ENCODE measurements at regions not wholly inside any gene's neighbourhood (a gene's known extent, or its start where the extent isn't known, plus 50 kb on each side); places are given as distances from the start of the nearest gene placed in this dataset.
"Not testable (repeated sequence)": the region's sequence is repeated elsewhere in the genome, so short reads cannot be mapped to it uniquely, and the experiment has no call there.

DNA sequence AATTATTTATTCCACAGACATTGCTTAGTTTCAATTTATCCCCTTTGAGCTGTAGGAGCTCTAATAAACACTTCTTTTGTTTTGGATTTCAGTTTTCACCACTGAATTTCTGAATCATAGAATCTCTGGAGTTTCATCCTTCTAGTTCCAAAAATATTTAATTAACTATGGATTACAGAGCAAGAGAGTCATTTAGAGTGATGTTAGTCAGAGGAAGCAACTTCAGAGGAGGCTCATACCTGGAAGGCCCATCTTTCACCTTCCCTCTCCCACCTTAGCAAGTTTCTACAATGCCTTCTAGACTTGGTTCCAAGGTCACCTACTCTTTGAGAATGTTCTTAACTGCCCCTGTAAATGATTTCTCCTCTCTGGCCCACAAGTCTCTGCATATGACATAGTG lies 353.2 kb downstream of the SPRY2 start:
- no peak for DNase-seq (ENCODE audit: low read depth)

DNA sequence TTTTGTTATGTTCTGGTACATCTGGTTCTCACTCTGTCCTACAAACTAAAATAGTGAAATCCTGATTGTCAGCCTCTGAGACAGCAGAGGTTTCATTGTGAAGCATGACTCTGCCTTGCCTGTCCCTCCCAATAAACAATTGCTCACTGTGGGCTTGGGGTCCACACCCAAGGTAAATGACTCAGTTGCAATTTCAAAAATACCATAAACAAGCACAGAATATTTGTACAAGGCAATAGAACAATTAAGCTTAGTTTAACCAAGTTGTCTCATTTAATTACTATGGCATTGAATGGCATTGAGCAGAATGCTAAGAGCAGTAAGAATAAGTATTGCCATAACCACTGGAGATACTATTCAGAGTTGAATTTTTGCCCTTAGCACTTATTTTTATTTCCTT lies 353.6 kb downstream of the SPRY2 start:
- DNase-seq (ENCODE audit: low read depth) = no peak

DNA sequence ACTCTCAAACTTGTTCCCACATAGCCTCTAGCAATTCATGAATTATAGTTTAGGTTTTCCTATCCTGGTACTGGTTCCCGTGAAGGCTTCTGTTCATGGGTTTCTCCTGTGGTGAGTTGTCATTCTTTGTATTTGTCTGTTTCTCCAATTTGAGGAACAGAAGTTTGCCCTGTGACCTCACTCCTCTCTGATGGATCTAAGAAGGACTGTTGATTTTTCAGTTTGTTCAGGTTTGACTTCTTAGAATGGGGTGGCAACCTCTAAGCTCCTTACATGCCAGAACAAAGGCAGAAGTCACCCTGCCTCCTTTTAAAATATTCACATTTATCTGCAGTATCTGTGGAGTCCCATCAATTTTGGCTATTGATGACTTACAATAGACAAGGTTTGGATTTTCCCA lies 354.0 kb downstream of the SPRY2 start:
- no peak for DNase-seq (ENCODE audit: low read depth)

DNA sequence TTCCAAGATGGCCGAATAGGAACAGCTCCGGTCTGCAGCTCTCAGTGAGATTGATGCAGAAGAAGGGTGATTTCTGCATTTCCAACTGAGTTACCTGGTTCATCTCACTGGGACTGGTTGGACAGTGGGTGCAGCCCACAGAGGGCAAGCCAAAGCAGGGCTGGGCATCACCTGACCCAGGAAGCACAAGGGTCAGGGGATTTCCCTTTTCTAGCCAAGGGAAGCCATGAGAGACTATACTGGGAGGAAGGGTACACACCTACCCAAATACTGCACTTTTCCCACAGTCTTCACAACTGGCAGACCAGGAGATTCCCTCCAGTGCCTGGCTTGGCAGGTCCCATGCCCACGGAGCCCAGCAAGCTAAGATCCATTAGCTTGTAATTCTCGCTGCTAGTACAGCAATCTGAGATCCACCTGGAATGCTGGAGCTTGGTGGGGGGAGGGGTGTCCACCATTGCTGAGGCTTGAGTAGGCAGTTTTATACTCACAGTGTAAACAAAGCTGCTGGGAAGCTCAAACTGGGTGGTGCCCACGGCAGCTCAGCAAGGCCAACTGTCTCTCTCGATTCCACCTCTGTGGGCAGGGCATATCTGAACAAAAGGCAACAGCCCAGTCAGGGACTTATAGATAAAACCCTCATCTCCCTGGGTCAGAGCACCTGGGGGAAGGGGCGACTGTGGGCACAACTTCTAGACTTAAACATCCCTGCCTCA lies 365.8 kb downstream of the SPRY2 start:
- DNase-seq (ENCODE audit: low read depth) = peak; percentile 10

DNA sequence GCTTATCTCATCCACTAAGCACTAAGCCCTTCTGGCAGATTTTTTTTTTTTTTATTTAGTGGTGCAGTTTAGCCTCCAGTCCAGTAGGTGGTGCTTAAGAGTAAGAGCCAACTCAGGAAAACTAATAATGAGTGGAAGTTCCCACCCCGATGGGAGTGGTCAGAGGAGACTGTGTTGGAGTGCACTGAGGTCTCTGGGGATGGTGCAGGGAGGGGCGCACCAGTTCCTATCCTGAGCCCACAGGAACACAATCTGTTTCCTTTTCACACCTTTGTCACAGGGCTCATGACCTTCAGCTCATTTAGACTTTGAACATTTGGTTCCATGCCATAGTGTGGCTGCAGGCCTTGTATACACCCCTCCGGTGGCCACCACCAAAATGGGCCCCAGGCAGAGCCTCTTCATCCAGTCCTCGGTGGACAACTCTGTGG lies 367.4 kb downstream of the SPRY2 start:
- DNase-seq (ENCODE audit: low read depth) = no peak

DNA sequence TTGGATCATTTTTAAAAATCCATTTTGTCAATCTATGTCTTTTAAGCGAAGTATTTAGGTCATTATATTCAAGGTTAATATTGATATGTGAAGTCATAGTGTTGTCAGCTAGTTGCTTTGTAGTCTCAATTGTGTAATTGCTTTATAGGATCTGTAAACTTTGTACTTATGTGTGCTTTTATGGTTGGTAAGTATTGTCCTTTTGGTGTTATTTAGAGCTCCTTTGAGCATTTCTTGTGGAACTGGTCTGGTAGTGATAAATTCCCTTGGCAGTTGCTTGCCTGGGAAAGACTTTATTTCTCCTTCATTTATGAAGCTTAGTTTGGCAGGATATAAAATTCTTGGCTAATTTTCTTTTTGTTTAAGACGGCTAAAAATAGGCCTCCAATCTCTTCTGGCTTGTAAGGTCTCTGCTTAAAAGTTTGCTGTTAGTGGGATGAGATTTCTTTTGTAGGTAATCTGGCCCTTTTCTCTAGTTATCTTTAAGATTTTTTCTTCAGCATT lies 368.8 kb downstream of the SPRY2 start:
- no peak for DNase-seq (ENCODE audit: low read depth)

DNA sequence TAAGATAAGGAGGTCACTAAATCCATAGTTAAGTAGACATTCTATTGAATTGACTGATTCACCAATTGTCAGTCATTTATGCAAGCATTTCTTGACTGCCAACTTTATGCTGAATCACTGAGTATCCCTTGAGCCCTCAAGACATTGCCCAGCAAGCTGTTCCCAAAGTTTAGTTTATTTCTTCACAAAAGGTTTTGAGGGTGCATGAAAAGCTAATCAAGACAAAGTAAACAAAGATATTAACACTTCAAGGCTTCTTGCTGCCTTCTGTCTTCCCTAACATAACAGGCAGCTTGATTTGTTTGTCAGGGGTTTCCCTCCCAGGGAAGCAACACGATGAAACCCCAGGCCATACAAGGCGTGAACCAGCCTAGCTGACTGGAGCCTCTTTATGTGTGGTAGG lies 374.4 kb downstream of the SPRY2 start:
- DNase-seq (ENCODE audit: low read depth) = peak; percentile 63

DNA sequence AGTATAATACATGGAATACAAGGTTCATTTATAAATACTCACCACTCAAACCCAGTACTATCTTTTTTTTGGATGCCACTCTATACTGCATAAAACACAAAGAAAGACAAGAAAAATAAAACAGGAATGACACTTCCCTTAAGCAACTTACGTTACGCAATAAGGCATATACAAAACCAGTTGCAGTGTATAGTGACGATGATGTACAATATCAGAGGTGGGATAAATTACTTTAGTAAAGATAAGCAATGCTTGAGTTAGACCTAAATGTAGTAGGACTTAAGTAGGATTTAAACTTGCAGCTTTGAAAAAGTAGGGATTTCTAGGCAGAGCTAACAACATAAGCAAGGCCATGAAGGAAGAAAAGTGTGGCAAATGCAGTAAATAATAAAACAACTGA lies 374.9 kb downstream of the SPRY2 start:
- no peak for DNase-seq (ENCODE audit: low read depth)

DNA sequence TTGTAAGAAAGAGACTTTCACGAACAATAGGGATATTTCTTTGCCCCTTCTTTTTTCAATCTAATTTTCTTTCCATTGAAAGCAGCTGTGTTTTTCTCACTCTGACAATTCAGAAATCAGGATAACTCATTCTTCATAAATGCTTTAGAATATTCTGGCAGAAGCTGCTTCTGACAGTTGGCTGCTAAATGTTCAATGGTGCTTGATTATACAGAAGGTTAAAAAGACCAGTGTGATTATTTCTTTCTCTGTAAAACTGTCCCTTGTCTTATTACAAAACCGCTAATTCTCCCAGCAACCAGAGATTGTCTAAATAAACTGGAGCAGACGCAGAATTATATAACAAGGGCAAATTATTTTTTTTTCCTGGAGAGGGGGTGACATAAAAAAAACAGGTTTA lies 394.4 kb downstream of the SPRY2 start:
- DNase-seq (ENCODE audit: low read depth) = no peak

DNA sequence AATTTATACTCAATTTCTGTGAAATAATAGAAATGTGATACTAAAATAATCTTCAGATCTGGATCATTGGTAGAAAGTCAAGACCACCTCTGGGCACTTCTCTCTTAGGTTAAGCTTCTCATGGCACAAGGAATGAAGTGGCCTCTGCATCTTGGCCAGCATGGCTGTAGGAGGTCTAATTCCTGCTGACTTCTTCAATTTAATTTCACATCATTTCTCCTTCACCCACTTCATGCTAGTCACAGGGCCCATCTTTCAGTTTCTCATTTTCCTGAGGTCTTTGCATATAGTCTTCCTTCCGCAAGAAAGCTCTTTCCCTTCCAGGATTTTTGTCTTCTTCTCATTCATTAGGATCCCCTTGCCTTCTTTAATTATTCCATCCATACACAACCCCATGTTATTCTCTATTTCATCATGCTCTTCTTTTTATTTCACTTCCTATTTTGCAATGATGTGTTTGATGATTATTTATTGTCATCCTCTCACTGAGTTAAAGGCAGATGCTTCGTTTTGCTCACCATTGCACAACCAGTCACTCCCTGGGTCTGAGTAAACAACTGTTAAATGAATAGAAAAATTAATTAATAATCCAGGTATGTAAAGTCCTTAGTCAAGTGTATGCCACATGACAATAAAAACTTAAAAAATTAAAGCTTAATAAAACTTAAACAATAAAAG lies 397.4 kb downstream of the SPRY2 start:
- no peak for DNase-seq (ENCODE audit: low read depth)

DNA sequence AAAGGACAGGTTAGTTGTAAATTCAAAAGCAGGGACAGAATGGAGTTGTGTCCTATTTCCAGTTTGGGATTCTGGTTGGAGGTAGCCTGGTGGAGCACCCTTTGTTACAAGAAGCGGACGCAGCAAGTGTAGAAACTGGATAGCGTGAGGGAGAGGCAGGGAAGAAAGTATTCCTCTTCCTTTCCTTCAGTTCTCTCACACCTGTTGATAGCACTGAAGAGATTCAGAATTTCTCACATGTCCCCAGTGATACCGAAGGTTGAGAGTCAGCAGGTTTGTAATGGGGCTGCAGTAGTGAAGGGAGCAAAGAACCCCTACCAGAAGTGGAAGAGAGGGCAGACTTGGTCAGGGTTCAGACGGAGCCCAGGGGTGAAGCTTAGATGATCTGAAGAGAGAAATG lies 399.2 kb downstream of the SPRY2 start:
- no peak for DNase-seq (ENCODE audit: low read depth)

DNA sequence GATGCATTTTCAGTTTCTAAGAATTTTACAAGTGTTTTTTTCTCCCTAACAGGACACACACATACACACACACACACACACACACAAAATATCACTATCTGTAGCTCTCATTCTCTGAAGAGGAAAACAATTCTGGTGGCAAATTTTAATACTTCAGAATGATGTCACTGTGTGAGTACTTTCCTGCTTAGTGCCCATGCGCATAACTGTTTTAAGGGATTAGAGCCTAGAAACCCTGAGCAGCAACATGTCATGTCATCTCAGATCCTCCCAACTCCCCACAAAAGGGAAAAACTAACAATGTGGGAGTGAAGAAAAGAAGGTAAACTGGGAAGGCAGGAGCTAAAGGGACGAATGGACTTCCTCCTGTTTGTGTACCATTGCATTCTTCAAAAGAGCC lies 401.2 kb downstream of the SPRY2 start:
- no peak for DNase-seq (ENCODE audit: low read depth)

DNA sequence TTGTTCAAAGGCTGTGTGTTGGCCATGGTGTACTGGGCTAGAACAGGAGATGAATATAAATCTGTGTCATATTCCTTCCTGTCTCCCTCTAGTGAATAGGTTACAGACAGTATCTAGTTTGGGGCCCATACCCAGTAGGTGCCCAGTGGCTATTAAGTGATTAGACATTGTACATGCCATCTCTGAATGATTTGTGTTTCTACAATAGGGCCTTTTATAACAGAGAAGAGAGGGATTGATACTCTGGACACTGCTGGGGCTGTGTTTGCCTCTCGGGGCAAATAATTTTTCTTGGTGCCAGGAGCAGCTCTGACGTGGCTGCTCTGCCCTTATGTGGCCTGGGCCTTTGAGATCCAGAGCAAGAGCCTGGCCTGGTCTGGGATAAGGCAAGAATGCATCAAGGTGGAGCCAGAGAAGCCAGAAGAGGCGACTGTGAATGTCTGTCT lies 403.1 kb downstream of the SPRY2 start:
- DNase-seq (ENCODE audit: low read depth) = no peak

DNA sequence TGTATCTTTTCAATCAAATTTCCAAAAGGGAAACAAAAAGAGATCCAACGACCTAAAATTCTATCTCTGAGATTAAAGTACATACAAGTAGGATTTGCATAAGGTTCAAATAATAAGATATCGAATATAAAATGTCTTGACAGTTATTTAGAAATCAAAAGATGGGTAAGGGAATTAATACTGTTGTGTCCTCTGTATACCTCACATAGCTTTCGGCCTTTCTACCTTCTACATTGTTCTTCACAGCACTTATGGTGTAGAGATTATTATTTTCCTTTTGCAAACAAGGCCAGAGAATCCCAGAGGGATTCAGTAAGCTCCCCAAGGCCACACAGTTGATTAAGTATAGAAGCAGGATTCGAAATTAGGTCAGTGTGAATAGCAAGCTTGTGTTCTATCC lies 403.6 kb downstream of the SPRY2 start:
- no peak for DNase-seq (ENCODE audit: low read depth)

DNA sequence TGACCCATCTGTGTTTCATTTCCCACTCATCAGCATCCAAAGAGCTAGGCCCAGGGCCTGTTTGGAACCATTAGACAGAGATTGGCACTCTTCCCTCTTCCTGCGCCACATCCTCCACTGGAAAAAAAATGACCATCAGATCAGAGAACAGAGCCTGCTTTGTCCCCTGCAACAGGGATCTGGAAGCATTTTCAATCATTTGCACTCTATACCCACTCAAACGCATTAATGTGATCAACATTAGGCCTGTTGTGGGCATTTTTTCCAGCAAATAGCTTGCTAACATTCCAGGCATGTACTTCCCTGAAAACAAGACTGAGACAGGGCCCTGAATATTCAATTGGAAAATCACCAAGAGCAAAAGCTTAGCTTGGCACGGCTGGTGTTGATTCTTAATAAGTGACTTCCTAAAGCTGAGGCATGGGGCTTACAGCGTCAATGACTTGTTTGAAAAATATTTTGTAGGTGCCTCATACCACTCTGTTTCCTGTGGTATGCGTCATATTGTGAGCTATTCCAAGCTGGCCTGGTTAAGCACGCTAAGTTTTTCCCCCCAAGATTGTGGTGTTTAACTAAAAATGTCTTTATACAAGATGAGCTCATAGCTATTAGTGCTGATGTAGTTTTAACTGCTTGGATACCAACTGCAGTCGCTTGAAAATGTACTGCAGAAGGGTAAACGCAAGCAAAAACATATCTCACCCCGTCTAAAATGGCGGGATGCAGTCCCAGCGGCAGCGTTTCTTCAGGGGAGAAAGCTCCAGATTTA lies 404.4 kb downstream of the SPRY2 start:
- DNase-seq (ENCODE audit: low read depth) = peak; percentile 100

DNA sequence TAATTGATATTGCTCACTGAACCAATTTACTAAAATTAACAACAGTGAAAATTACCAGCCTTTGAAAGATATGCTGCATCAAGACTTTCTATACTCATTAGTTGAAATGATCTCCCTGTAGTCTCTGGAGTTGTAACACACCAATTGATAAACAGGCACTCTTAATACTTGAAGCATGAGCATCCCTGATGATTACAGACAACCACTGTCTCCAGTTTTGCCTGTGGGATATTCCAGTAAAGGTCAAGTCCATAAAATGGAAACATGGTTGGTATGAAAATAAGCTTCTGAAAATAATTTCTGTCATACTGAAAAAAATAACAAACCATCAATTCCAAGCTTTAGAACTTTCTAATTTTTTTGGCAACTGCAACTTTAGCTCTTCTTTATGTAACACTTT lies 405.8 kb downstream of the SPRY2 start:
- DNase-seq (ENCODE audit: low read depth) = no peak

DNA sequence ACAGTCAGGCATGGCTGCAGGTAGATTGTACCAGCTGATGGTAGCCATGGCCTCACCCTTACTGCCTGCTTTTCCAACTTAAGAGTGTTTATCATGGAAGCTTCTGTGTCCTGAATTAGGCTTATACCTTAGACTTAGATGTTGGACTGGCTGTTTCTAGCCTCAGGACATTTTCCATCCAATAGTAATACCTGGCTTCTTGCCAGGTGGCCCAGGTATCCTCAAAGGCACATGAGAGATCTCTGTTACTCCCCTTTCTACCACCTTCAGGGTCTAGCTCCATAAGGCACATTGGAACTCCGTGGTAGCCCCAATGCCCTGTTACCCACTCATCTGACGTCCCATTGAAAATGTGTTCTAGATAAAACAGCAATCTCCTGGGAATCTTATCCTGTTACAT lies 407.5 kb downstream of the SPRY2 start:
- DNase-seq (ENCODE audit: low read depth) = no peak

DNA sequence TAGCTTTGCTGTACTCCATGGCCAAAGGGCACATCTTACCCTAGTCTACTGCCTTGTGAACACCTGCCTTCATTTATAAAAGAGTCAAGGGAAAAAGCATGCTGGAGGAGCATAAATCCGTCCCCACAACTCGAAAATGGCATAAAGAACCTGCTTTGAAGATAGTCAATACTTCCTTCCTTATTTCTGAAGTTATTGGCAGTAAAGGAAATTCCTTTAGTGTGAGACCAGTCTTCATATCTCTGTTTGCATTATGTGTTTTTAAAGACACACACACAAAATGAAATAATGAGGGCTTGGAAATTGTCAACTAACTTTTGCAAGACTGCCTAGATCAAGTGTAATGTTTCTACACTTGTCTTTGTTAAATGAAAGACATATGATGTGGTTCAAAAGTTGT lies 408.4 kb downstream of the SPRY2 start:
- DNase-seq (ENCODE audit: low read depth) = no peak

DNA sequence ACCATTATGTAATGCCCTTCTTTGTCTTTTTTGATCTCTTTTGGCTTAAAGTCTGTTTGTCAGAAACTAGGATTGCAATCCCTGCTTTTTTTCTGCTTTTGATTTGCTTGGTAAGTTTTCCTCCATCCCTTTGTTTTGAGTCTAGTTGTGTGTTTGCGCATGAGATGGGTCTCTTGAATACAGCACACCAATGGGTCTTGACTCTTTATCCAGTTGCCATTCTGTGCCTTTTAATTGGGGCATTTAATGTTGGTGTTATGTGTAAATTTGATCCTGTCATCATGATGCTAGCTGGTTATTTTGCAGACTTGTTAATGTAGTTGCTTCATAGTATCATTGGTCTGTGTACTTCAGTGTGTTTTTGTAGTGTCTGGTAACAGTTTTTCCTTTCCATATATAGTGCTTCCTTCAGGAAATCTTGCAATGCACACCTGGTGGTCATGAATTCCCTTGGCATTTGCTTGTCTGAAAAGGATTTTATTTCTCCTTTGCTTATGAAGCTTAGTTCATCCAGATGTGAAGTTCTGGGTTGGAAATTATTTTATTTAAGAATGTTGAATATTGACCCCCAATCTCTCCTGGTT lies 416.9 kb downstream of the SPRY2 start:
- DNase-seq (ENCODE audit: low read depth) = not testable (repeated sequence)

DNA sequence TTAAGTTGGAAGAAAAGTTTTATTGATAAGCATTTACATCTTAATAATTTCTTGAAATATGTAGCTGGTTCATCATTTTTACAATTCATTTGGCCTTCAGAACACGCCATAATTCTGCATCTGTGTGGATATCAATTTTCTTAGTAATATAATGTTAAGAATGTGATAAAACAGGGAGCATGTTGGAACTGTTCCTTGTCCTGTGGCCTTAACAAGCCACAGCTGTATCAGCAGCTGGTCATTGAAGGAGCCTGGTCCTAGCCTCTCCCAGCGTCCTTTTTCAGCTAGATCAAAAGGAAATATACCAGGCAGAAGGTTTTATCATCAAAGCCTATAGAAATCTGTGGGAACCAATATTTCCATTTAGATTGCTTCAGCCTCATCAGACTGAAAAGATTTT lies 421.8 kb downstream of the SPRY2 start:
- DNase-seq (ENCODE audit: low read depth) = no peak

DNA sequence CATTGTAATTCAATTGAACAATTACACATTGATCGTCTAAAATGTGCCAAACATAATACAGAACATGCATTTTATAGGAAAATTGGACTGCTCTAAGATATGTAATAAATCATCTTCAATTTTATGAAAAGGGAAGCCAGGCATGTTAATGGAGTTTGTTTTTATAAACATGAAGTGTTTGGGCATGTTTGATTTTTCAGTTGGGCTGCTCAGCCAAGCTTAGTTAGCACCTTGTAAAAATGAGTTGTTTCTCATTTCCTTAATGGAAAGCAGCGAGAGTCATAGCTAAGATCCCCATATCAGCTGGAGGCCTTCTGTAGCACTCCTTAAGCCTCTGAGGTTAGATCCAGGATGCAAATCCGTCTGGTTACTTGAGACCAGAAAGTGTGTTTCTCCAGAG lies 422.3 kb downstream of the SPRY2 start:
- DNase-seq (ENCODE audit: low read depth) = no peak

DNA sequence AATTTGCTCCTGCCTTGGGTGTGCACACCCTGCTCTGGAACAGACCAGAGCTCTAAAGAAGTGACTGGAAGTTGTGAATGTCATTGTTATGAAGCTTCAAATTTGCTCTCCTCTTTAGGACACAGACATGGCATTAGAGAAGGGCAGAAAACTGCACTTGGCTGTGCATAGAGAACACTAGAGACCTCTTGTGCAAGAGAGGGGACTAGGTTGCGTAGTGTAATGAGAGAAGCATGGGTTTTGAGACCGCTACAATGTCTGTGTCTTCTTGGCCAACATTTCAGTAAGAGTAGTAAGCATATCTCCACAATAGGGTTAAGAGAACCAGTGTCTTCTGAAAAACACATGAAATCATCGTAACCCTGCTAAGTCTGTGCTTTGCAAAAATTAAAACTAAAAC lies 423.3 kb downstream of the SPRY2 start:
- DNase-seq (ENCODE audit: low read depth) = no peak

Measured in renal cortical epithelial cell (primary cell).